HUDEP-2 (cell line): ENCODE measurements at regions not wholly inside any gene's neighbourhood (a gene's known extent, or its start where the extent isn't known, plus 50 kb on each side); places are given as distances from the start of the nearest gene placed in this dataset.
"Not testable (repeated sequence)": the region's sequence is repeated elsewhere in the genome, so short reads cannot be mapped to it uniquely, and the experiment has no call there.

Experiments
- DNase-seq, 76 experiments: peaks; one replicate each; lab custom pipeline; 2025; ENCODE audit not compliant: unreplicated experiment in 76 of 76; lab: John Stamatoyannopoulos, UW

DNA sequence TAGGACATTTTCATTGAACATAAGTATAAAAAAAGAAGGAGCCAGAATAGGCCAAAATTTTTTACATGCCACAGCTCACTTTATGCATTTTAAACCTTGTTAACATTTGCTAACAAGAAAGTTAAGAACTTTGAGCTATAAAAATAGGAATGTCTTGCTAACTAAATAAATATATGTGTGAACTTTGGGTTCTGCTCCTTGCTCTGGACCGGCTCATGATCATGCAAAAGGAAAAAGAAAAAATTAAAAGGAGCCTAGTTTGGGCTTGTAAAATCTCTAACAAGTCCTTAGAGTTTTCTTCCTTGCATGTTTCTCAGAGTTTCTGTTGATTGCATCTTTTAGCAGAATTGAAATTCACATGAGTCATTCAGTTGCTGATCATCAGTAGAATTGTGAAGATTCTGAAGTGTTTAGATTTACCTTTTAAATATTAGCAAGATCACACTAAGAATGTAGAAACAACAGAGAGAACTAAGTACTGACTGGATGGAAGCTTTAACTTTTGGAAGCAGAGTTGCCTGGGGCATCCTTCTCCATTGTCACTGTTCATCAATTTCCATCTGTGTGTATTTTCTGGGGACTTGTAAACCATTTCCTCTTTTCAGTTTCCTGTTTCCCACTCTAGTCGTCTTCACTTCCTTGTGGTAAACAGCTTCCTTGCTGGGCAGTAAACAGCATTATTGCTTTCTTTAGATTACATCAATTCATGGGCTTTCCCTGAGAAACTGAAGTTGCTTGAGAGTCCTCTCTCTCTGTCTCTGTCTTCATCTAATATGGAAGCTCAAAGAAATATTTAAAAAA lies 458.4 kb upstream of the BTBD3 start:
- no peak for DNase-seq

DNA sequence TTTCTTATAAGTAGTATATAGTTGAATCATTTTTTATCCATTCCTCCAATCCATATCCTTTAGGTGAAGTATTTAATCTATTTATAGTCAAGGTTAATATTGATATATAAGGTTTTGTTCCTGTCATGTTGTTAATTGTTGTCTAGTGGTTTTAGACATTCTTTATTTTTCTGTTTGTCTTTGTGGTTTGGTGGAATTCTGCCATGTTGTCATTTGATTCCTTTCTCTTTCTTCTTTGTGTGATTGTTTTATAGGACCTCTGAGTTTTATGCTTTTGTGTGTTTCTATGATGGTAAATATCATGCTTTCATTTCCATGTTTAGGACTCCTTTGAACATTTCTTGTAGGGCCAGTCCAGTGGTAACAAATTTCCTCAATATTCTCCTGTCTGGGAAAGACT lies 450.3 kb upstream of the BTBD3 start:
- DNase-seq: no peak

DNA sequence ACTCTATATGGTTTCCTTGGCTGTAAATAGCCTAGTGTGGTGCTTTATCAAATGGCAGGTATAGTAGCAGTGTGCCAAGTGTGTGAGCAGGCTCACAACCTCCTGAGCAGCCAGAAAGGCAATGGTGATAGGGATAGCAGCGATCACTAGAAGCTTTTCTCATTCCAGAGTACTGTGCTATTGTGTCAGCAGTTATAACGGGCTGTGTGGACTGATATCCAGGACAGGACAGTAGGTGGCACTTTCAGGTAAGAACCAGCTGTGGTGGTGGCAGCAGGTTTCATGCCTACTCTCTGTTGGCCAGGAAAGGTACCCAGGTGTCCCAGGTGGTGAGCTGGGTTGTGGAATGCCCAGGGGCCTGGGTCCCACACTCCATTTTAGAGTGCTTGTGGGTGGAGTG lies 448.8 kb upstream of the BTBD3 start:
- DNase-seq: no peak

DNA sequence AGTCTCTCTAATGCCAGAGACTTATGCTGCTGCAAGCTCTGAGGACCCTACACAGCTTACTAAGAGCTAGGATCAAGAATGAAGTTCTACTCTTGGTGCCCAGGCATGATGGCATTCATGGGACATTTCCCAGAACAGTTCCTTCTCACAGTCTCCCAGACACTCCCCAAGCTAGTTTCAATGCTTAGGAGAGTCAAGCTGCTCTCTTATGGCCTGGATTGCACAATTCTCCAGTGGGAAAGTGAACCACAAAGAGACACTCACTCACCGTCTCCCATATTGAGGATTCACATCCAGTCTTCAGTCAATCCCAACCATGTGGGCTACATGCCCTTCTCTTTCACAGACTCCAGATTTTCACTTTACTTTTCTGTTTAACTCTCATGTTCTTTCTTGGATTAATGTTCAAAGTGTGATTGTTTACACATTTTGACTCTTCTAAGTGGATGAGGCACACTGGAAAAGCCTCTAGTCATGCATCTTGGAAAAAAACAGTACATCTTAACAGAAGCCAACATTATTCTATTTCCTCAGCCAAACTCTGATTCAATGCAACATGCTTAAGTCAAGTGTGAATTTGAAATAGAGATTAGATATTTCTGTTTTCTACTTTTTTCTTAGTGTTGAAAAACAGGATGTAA lies 447.8 kb upstream of the BTBD3 start:
- DNase-seq: no peak

DNA sequence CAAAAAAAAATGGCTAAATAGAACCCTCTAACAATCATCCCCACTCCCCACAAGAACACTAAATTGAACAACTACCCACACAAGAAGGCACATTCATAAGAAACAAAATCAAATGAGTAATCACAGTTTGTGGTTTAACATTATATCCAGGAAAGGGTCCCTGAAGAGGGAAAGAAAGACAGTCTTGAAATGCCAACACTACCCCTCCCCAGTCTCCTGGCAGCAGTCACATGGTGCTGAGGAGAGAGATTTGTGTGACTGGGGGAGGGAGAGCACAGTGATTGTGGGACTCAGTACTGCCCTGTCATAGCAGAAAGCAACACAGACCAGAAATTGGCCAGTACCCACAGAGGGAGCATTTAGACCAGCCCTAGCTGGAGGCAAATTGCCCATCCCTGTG lies 443.7 kb upstream of the BTBD3 start:
- DNase-seq: no peak

DNA sequence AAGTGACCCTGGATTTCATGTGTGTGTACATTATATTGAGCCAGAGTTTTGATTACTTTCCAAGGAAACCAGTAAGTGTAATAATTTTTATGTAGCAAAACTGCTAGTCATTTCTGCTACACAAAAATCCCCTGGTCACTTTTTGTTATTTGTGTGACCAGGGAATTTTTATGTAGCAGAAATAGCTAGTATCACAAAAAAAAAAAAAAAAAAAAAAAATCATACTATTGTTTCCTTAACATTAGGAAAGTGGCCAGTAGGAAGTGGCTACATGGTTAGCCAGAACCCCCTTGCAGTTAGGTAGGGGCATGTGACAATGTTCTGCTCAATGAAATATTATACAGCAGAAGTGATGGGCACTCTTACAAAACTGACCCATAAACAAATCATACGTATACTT lies 434.0 kb upstream of the BTBD3 start:
- no peak for DNase-seq

DNA sequence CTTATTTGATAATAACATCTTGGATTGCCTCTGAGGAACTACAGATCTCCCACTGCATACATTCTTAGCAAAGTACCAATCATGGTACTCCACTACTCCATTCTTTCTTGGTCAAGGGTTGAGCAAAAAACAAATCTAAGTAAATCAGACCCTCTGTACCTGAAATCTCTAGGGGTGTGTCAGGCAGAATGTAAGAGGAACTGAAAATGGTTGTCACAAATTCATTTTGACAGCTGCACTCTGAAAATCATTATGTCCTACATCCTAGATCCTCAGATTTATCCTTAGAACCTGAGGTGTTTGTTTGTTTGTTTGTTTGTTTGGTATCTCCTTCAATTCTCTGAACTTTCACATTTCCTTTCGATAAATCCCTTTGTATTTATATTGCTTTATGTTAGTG lies 433.2 kb upstream of the BTBD3 start:
- no peak for DNase-seq

DNA sequence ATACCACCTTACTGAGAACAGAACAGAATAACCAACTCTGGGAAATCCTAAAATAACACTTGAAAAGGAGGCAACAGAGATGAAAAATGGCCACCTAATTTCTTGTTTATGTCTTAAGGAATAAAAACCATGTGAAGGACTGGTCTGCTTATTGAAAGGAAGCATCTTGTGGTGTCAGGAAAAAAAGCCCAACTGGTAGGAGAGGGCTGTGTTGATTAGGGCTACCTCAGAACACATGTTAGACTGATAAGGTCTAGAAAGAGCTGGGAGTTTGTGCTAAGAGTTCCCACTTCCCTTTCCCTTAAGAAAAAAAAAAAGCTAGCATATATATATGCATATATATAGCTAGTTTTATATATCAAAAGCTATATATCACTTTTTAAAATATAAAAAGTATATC lies 425.3 kb upstream of the BTBD3 start:
- no peak for DNase-seq

DNA sequence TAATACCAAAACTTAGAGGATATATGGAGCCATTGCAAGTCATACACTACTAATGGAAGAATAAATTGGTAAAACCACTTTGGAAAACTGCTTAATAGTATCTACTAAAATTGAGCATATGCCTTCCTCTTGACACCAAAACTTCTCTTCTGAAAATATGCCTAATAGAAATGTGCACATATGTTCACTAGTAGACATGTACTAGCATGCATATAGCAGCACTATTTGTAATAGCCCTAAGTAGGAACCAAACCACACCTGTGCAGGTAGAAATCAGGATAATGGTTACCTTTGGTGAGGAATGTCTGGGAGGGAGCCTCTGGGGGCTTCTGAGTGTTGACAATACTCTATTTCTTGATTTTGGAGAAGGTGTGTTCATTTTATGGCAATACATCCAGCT lies 424.8 kb upstream of the BTBD3 start:
- DNase-seq: no peak

DNA sequence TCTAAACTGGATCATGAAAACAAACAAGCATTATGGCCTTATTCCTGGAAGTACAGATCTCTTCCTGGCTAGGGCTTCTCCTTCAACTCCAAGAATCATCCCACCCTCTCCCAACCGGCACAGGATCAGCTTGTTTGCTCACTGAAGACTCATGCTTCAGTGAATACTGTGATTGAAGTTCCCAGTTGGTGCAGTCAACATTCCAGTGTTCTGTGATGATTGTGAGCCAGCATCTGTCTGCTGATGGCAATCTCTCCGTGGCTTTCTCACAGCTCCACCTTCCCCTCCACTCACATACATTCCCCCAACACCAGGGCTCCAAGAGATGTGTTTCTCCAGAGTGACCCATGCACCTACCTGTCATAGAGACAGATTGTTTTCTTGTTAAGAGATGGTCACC lies 421.3 kb upstream of the BTBD3 start:
- DNase-seq: no peak

DNA sequence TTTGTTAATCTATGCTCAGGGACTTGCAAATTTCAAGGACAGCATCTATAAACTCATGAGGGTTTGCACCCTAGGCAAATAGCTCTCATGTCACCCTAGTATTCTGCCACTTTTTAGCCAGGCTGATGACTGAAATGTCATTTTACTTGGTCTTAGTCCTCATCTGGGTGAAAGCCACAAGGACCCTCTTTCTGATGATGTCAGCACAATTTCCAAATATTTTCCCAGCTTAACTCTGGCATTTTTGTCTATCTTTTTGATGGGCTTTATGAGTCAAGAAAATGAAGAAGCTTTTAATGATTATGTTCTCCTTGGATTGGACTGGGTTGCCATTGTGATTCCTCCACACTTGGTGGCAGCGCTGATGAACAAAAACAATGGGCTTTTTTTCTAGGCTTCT lies 420.1 kb upstream of the BTBD3 start:
- DNase-seq: no peak

DNA sequence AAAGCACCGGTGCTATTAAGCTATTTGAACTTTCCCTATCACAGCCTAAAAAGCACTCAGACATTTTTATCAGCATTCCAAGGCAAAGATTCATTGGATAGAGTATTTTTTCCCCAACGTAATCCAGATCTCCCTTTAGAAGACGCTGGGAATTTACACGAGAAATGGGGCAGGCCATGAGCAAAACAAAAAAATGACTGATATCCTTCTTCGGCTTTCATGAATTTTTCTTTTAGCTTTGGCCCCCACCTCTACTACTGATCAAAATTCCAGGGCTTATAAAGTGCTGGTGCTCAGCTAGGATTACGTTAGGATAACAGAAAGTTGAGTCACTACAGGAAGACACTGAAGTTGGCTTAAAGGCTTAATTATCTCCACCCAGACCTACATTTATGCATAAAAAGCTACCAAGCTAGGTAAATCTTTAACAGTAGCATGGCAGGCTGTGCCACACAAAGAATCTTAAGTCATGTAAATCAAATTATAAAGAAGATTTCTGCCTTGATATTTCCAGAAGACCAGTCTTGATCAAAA lies 418.5 kb upstream of the BTBD3 start:
- DNase-seq: no peak

DNA sequence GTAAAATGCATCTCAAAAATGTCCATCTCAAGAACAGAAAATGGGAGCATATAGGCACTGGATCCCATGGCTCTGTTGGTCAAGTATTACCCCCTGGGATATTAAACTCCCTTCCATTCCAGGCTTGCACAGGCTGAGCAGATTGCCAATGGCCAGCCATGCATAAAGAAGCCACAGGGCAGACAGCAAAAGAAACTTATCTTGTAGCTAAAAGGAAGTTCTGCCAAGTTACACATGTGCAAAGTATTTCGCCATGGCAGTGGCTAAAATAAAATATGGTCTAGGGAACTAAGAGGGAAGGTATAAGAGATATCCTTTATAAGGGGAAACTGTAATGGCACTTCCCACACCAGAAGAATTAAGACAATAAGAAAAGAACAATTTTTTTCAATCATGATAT lies 415.6 kb upstream of the BTBD3 start:
- DNase-seq: no peak

DNA sequence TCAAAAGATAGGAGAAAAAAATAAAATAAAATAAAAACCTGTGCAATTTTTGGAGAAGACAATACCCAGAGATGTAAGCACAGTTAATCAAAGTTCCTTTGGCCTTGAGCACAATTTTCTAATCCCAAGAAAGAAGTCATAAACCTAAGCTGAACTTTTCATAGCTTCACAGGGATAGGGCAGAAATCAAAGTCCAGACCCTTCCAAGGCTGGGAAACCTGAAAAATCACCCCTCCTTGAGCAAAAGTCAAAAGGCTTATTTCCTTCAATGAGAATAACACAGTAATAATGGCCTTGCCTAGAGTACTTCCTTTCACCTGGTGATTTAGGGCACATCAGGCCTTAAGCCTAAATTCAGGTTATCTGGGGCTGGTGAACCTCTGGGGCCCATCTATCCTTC lies 415.0 kb upstream of the BTBD3 start:
- no peak for DNase-seq

DNA sequence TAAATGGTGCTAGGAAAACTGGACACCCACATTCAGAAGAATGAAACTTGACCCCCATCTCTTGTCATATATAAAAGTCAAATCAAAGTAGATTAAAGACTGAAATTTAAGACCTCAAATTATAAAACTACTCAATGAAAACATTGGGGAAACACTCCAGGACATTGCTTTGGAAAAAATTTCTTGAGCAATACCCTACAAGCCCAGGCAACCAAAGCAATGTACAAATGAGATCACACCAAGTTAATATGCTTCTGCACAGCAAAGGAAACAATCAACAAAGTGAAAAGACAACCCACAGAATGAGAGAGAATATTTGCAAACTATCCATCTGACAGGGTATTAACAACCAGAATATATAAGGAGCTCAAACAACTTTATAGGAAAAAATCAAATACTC lies 407.9 kb upstream of the BTBD3 start:
- DNase-seq: no peak

DNA sequence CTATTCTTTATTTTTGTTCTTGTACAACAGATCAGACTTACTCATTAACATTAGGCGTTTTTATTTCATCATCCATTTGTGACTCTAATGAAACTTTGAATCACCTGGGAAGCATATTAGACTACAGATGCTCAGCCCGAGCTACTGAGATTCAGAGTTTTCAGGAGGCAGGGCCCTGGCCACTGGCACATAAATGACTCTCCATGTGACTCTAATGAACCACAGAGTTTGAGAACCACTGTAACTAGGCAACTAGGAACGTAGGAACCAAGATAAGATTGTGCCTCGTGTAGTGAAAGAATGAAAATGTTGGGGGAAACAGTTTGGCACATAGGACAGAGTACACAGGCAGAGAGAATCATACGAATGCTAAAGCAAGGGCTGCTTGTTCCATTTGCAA lies 405.9 kb upstream of the BTBD3 start:
- no peak for DNase-seq

DNA sequence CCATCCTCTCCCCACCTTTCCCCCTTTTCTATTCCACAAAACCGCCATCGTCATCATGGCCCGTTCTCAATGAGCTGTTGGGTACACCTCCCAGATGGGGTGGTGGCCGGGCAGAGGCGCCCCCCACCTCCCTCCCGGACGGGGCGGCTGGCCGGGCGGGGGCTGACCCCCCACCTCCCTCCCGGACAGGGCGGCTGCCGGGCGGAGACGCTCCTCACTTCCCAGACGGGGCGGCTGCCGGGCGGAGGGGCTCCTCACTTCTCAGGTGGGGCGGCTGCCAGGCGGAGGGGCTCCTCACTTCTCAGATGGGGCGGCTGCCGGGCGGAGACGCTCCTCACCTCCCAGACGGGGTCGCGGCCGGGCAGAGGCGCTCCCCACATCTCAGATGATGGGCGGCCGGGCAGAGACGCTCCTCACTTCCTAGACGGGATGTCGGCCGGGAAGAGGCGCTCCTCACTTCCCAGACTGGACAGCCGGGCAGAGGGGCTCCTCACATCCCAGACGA lies 404.4 kb upstream of the BTBD3 start:
- DNase-seq: not testable (repeated sequence)

DNA sequence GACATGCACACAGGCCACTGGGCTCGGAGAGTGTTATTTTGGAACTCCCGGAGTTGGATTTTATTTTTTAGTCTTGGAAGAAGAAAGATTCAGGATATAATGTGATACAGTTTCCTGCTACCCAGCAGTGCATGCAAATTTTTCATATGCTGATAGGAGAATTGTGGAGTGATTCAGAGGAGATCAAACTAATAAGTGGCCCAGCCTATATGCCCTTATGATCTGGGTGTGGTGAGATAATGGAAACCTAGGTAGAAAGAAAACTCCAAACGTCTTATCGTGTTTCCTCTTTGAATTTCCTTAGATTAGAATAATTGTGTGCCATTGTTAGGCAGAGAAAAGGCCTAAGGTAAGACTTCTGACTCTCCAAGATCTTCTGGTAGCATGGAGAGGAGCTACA lies 401.2 kb upstream of the BTBD3 start:
- DNase-seq: no peak

DNA sequence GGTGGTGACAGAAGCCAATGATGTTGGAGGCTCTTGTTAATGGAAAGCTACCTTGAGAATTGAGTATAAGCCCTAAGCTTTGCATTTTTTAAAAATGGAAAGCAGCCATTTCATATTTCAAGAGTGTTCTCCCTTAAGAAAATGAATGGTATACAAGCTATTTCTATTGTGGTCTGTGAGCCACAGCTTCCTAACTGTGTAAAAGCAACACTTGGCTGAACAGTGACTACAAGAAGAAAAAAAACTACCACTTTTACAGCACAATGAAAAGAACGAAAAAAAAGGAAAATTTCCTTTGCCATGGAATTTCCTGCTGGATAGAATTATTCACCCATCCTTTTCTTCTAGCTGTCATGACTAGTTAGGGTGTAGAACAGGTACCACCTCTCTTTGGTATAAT lies 397.1 kb upstream of the BTBD3 start:
- DNase-seq: no peak

DNA sequence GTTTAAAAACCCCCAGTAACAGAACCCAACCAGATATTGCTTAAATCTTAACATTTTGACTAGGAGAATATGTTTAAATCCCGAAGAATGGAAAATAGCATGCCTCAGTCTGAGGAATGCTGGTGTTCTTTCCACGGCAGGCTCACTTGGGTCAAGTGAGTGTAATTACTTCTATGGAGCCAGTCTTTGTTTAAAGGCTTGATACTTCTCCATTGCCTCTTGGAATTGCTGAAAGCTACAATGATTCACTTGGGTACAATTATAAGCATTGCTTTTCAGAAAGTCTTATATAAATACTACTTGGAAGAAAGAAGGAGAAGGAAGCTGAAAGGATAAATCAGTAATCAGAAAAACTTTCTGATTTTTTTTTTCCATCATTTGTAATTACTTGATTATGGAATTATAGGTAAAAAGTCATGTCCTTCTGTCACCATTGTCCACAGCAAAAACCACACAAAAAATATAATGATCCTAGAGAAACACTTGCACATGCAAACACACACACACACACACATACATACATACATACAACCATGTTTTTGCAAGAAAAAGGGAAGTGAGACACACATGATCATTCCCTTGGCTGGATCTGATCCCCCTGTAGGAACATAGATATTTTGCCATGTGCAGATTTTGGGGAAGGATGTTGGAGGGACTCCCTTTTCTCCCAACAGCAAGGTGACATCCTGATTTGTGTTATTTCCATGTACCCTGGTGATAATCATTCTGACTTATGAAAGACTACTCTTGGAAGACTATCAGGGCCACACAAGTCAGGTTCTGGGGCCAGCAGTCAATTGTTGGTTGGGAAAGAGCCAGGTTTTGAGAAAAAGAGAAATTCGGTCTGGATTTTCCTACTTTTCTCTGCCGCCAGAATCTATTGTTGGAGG lies 396.0 kb upstream of the BTBD3 start:
- DNase-seq: no peak

DNA sequence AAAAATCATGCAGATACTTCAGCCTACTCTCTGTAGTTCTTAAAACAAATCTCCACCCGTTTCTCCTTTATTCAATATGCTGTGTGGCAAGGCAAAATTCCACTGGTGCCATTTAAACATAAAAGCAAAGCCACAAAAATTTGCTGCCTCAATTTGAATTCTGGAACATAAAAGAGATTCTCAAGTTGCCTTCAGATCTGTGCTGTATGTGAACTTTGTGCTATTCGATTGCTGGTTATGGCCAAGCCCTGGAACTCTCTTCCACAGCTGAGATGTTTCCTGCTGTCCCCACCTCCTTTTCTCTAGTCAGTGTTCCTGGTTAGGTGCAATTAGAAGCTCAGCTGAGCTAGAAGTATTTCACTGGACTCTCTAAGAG lies 395.3 kb upstream of the BTBD3 start:
- no peak for DNase-seq
